Non-pigmented ciliary epithelial cell (primary cell): ENCODE measurements at regions not wholly inside any gene's neighbourhood (a gene's known extent, or its start where the extent isn't known, plus 50 kb on each side); places are given as distances from the start of the nearest gene placed in this dataset.

Experiments
- DNase-seq: peaks from one replicate; pipeline ENCODE4 v3.0.0-alpha.2; 2010; ENCODE audit warnings: low read depth

DNA sequence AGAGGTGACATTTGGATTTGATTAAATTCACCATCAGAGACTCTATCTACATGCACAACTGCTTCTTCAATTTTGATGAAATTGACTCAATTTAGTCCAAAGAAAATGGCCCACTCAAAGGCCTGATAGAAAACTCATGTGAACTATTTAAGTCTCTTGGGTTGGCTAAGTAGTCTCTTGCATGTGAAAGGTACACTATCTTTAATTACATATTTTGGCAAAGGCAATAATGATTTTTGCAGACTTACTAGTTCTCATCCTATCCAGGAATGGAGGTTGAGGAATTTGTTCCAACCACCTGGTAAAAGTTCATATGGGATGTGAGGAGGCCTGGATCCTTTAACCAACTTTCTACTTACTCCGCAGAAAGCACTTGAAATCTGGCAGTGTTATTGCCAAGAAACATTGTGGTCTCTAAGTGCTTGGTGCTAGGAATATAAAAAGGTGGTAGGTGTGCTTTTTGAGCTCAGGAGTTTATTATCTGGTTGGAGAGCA is 618.6 kb upstream of the MKI67 start:
- no peak for DNase-seq

DNA sequence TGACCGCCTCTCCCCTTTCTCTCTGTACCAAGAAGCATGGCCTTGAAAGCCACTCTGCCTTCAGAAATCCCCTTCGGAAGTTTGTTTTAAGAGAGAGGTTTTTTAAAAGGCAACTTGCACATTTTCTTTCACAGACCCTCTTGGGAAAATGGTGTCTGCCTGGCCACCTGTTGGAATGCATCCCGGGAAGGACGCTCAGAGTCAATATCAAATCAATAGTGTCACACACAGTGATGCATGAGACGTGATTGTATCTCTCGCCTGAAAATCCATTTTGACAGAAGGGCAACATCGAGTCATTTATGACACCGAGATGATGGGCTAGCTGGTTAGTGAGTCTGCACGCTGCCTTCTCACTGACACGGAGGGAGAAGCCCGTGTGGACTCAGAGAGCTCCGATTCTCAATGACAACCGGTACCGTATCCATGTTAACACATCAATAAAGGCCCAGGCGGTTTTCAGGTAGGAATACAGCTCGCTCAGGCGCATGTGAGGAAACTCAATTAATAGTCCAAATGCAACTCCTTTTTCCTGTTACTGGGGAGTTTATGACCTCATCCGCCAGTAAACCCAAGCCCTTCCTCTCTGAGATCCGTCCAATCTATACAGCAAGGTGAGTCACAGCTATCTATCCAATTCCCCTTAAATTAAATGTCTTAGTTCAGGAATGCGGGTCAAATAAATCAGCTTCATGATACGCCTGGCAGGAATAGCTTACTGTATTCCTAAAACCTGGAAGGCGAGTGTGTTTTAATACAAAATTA is 621.5 kb upstream of the MKI67 start:
- no peak for DNase-seq

DNA sequence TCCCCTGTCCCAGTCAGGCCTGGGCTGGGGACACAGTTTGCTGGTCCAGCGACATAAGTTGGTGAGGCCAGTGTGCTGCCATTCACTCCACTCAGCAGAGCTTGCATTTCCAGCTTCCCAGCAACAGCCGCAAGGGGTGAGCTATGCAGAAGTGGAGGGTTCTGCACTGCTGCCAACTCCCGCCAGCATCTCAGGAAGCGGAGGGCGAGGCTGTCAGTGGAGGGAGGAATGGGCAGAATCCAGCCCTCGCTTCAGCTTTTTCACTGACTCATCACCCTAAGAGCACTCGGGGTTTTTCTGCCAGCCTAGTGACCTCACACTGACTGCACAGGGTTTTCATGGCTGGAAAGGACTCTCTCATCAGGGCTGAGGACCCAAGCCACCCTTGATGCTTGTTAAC is 625.1 kb upstream of the MKI67 start:
- DNase-seq = no peak

DNA sequence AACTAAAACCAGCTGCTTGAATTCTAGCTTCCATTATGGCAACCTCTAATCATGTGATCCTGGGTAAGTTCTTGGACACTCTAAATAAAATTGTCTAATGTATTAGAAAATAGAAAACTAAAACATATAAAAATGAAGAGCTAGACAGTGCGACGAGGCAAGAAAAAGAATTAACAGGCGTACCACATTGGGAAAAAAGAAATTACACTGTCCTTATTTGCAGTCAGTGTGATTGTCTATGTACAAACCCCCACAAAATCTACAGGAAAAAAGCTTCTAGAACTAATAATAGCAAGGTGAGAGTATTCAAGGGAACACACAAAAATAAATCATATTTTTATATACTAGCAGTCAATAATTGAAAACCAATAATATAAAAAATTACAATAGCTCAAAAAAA is 625.6 kb upstream of the MKI67 start:
- DNase-seq = no peak

DNA sequence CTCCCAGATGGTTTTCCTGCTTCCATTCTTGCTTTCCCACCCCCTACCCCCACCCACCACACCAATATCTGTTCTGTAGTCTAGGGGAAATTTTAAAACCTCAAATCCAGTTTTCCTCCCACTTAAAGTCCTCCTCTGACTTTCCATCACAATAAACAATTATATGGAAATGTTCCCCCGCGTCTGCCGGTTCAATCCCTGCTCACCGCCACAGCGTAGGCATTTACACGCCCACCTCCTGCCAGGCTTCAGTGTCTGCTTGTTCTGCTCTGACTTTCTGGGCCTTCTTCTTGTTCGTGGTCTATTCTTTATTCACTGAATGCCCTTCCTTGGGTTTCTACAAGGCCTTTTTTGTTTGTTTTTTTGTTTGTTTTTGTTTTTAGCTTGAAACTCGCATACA is 633.0 kb upstream of the MKI67 start:
- DNase-seq = no peak

DNA sequence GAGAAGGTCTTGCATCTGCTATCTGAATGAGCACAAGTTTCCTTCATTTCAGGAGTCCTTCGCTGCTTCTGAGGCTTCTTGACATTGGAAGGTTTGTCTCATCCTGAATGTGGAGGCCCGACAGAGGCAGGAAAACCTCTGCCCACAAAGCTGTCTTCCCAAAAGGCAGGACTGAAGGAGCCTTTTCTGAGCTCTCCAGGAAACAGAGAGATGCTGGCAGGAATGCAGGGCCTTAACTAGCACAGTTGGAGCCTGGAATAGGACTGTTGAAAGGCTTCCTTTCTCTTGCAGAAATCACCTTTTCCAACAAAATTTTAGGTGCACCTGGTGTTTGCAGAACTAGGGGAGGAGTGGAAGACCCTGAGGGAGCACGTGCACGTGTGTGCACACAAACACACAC is 637.4 kb upstream of the MKI67 start:
- DNase-seq = no peak

DNA sequence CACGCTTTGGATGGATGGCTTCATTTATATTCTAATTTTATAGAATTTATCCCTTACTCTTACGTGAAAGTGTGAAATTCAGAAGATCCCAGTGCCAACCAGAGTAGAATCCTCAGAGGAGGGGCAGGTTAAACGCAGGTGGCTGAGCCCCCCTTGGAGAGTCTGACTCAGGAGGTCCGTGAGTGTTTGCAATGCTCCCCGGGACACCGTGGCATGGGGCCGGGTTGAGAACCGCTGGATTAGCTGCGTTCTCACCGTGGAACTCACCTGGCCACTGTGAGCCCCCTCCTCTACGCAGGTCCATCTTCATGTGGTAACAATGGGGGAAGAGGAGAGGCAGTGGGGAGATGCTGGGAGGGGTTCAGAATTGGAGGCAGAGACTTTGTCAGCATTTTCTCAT is 638.0 kb upstream of the MKI67 start:
- DNase-seq = no peak

DNA sequence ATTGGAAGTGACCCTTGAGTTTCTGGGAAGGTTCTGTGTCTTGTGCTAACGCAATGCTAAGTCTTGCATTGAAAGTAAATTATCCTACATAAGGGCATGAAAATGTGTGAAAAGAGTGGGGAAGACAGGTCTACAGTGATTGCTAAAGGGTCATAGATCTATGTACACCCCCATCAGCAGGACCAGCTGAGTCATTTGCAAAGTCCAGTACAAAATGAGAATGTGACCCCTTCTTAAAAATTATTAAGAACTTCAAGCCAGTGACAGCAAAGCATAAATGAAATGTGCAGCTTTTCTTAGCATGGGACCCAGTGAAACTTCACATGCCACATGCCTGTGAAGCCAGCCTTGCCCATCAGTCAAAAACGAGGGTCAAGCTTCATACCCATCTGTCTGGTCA is 640.7 kb upstream of the MKI67 start:
- no peak for DNase-seq

DNA sequence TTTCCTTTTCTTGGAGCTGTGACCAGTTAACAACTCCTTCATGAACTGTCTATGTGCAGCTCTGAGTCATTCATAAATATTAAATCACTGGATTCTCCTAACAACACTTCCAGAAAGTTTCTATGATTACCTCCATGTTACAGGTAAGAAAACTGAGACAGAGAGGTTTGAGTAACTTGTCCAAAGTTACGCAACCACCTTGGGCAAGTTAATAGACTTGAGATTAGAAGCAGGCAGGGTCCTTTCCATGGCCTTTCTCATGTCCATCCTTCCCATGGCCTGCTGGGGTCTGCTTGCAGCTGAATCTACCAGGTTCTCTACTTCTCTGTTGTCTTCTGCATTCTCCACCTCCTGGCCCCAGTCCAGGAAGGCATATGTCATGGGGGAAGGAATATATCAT is 648.8 kb upstream of the MKI67 start:
- DNase-seq = no peak

DNA sequence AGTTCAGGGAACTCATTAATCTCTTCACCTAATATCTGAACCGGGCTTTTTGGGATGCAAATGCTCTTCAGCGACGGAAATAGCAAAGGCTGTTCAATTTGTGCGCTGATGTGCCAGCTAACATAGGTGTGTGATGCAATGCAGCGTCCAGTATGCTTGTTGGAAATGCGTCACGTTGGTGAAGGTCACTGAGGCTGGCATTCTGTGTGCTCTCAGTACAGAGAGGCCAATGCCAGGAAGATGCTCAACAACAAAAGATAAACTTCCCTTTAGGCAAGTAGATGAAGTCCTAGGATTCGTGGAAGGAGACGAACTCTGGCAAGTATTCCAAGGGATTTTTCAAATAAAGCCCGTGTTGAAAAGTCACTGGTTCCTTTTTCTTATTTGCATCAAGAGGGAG is 649.5 kb upstream of the MKI67 start:
- no peak for DNase-seq

DNA sequence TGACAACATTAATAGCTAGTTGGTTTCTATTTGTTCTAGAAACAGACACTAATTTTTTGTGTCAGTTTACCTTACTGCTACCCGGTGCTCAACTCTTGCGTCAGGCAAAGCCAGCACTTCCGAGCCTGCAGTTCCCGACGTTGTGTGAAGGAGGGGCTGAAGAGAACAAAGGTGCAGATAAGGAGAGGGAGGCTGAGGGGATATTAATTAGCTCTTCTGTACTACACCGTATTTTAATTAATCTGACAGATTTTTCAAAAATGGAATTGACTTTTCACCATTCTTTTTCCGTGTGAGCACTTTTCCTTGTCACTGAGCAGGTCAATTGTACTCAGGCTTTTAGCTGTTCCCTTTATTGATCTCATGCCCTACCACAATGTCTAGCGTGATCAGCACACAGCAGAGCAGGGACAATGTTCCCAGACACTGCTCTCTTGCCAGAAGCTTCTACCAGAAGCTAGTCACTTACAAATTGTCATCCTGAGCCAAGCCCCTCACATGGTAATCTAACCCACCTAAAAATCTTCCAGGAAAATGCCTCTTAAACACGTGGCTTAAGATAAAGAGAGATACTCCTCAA is 650.5 kb upstream of the MKI67 start:
- DNase-seq = no peak

DNA sequence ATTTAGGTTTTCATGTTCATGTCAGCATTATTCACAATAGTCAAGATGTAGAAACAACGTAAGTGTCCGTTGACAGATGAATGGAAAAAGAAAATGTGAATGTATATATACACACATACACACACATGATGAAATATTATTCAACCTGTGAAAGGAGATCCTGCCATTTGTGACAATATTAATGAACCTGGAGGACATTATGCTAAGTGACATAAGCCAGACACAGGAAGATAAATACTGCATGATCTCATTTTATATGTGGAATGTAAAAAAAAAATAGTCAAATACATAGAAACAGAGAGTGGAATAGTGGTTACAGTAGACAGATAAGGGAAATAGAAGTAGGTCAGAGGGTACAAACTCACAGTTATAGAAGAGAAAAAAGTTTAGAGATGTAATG is 651.1 kb upstream of the MKI67 start:
- DNase-seq = no peak

DNA sequence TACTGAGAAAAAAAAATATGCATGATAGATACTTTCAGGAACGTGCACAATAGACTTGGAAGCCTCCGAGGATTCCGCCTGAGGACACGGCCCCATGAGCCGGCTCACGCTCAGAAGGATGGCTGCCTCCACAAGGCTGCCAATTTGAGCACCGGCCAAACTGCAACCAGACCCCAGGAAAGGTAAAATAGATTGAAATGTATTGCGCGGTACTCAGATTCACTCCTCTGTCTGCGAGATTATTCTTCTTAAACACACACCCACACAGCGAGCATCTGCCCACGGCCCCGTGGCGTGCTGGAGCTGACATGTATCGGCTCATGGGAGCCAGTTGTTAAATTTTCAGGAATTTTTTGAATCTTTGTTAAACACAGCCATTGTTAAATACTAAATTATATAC is 653.2 kb upstream of the MKI67 start:
- DNase-seq = no peak

DNA sequence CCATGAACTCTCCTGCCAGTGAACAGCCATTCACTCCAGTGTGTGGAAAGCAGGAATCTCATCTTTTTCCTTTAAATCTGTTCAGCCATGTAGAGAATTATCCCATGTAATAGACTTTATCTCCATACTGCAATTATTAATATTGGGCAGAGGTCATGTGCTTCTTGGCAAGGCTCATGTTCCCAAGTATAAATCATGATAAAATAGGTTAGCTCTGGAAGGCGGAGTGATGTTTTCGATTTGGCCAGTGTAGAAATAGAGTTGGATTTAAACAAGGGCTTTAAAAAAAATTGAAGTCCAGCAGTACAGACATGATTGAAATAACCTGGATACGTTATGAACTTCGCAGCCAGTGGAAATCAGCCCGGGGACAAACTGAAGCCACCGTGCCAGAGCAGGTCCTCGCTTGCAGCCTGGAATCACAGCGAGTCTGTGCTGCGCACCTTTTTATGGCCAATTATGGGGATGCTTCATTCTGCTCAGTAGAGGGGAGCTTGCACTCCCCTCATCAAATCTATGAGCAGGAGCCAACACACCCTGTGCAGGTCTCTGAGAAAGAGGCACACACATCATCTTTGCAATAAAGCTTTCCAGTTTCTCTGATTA is 654.0 kb upstream of the MKI67 start:
- no peak for DNase-seq

DNA sequence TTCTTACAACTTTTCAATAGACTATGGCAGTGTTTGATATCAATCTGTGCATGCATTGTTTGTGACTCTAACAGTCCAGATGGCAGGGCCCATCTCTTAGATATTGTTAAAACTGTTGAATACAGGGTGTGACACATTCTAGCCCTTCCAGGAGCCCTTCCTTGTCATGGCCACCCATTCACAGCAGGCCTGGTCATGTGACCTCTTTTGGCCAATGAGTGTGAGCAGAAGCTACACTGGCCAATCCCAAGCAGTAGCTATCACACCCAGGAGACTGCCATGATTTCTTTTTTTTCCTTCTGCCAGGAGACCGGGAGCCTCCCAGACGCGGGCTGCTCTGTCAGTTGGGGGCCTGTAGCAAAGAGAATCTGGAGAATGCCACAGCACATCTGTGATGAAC is 655.4 kb upstream of the MKI67 start:
- DNase-seq = no peak

DNA sequence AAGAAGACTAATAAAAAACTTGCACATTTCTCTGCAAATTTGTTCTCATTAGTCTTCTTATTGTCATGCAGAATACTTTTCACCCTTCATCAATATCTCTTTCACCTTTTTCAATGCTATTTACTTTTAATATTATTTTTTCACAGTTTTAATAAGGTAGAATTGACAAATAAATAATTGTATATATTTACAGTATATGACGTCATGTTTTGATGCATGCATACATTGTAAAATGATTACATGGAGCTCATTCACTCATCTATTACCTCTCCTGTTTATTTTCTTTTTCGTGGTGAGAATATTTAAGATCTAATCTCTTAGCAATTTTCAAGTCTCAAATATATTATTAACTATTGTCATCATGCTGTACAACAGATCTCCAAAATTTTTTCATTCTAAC is 658.2 kb upstream of the MKI67 start:
- DNase-seq = no peak

DNA sequence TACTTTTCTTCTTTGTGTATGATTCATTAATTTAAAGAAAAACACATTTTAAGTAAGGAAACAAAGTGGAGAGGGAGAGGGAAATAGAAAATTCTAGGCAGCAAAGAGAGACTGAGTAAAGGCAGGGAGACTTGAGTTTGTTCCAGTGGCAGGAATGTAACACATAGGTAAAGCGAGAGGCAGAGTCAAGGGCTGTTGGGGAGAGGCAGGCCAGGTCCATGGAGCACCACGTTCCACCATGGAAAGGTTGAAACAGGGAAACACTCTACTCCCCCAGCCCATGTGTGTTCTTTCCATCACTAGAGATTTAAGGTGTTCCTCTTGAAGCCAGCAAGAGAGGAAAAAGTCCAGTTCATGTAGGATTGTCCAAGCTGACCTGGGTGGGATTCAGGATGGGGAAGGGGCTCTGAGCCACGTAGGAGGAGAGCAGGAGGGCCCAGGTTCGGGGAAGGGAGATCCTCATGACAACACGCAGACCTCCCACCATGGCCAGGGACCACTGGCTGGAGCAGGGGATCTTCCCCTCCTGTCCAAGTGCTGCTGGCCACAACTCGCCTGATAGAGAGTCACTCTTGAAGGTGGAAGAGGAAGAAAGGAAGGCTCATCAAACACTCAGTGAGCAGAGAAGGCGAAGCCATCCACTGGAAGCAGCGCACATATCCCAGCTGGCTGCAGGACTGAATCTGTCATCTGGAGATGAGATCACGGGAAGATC is 666.4 kb upstream of the MKI67 start:
- no peak for DNase-seq

DNA sequence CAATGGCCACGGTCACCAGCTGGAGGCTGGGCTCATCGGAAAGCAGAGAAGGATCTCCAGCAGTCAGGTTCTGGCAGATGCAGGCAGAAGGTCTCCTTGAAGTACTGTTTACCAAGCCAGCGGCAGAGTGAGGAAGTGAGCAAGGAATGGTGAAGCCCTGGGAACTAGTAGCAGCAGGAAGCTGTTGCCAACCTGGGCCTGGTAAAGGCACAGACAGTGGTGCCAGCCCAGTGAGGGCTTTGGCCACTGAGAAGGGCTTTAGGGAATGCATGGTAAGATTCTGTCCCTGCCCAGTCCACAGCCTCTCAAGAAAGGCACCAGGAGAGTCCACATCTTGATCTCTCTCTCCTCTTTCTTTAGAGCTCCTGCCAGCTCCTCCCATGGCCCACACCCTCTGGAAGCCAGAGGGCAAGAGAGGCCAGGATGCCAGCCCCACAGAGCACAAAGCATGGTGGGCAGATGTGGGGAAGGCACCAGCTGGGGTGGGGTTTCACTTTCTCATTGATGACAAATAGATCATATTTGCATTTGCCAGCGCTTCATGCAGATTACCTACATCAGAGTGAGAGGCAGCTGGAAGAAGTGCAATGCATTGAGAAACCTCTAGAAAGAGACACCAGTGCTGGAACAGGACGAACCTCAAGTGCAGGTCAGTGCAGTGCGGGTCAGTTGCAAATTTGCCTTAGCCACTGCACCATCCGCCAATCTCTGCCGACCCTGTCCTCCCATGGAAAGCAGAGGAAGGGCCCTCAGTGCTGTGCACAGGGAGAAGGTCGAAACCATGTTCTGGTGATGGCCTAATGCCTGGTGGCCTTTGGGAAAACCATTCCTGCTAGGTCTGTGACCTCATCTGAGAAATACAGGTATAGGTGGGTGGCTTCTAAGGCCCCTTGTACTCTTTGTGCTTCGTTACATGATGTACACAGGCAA is 667.8 kb upstream of the MKI67 start:
- DNase-seq = no peak

DNA sequence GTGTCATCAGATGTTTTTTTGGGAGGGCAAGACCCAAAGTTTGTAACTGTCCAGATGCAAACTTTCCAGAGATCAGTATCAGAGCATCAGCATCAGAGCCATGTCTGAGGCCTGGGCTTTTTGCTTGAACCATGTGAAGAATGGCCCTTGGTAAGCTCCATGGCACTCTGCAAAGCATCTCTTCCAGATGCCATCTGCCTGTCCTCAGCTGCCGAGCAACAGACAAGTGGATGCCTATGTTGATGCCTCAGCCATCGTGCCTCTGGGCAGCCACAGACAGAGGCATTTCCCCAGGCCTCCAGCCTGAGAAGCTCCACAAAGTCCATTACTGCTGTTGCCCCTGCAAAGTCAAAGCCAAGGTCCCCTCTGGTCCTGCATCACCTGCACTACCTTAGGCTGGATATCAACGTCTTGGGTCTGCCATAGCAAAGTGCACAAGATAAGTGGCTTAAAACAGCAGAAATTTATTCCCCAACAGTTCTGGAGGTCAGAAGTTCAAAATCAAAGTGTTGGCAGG is 670.2 kb upstream of the MKI67 start:
- DNase-seq = no peak

DNA sequence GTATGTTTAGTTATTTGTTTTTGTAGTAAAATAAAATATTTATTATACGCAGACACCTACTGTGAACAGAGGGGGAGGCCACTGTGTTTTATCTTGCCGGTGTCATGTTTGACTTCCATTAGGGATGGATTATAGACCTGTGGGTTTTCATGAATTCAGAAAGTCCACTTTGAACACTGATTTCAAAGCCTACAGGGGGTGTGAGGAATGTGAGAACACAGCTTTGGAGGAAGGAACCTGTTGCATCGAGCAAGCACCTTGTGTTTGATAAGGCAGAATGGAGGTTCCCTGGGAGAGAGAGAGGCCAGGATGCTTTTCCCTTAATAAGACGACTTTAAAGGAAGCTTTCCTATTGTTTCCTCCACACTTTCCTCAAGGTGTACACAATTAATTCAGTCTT is 665.0 kb upstream of the MGMT start:
- no peak for DNase-seq

DNA sequence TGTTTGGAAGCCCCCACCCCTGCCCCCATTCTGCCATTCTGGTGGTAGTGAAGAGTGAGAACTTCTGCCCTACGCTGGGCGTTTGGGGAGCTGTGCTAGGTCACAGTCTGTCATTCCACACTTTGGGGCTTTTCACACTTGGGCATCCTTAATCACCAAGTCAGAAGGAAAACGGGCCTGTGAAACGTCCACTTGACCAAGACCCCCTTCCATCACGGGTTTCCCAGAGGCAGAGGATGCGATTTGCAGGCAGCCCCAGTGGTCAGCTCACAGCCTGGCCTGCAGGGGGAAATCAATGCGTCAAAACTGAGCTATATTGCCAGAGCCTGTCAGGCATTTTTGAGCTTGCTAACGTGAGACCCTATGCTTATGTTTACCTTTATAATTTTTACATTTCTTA is 663.3 kb upstream of the MGMT start:
- DNase-seq = no peak

DNA sequence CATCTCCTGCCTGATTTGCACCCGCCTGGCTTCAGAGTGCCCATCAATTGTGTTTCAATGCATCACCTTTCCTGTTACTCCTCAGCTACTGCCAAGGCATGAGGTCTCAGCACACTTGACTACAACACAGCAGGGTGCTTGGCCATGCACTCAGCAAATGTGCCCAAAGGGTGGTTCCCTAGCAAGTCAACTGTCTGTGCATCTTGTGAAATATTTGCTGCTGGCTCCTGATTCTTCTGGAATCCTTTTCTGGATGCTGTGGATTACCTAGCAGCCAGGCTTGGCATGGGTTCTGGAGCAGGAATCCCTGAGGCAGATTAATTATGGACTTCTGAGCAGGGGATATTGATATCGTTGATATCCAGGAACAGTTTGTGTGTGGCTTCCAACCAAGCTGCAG is 662.6 kb upstream of the MGMT start:
- no peak for DNase-seq
